Cerebellar cortex (tissue), 1 donor: ENCODE measurements at regions not wholly inside any gene's neighbourhood (a gene's known extent, or its start where the extent isn't known, plus 50 kb on each side); places are given as distances from the start of the nearest gene placed in this dataset.

Experiments used
- DNase-seq: peaks from one replicate; pipeline ENCODE4 v3.0.0-alpha.2; 2015; ENCODE audit warnings: low spot score

DNA sequence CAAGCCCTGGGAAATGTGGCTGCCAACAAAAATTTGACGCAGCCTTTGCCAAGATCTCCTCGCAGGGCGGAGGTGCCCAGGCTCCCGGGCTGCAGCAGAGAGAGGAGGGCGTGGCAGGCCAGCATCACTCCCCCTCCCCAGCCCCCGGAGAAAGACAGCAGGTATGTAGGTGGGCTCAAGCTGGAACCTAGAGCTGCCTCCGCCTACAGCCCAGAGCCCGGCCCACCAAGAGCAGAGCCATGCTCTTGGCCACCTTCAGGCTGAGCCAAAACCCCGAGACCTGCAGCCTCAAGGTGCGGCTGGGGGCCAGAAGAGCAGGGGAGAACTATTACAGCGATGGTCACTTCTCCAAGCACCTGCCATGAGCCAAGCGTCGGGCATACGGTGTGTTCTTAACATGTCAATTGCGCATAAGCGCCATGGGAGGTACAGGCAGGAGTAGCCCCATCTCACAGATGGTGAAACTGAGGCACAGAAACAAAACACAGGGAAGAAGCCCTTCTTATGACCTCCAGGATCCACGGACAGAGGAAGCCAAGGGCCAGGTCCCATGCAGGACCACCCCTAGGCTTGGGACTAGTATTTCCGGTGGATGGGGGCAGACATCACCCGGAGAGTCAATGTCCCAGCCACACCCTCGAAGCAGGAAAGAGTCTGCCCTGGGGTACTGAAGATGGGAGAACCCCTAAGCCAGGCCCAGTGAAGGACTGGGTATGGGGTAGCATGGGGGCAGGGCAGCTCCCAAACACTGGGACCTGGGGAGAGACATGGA, 109.0 kb downstream of the NCOR2 start:
- no peak for DNase-seq

GRCh38 chr12:124457287-124458219, 109.9 kb downstream of the NCOR2 start:
- DNase-seq: peak; percentile 43

DNA sequence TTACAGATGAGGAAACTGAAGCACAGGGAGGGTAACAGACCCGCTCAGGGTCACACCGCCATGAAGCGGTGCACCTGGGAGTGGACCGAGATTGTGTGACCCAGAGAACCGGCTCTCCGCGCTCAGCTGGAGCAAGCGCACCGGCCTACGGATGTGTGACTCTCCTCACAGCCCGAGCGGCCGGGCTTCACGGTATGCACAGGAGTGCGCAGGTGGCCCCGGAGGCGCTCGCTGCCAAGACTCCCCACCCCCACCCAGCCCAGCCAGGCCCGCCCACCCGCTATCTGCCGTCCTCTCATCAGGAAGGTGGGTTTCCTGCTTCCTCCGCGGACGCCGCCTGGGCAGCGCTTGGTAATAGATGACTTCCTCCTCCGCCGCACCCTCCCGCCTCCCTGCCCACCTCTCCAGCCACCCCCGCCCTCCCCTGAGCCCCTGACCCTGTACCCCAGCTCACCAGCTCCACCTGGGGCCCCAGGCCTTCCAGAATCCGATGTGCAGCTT, 110.7 kb downstream of the NCOR2 start:
- no peak for DNase-seq

DNA sequence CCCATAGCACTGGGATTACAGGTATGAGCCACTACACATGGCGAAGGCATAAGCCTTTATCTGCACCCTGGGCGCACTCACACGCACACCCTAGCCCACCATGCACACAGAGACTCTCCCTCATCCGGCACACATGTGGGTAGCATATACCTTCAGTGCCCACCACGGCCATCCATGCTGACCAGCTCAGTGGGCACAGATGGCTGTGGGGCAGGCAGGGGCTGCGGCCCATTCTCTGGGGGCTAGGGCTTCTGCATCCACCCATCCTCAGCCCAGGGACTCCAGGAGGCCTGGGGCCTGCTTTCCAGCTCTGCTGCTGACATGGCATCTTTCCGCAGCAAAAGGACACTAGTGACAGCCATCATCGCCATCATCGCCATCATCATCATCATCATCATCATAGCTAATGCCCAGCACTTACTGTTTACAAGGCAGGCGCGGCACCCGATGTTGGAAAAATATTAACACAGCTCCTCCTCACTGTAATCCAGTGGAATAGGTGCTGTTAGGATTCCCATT, 111.2 kb downstream of the NCOR2 start:
- no peak for DNase-seq

DNA sequence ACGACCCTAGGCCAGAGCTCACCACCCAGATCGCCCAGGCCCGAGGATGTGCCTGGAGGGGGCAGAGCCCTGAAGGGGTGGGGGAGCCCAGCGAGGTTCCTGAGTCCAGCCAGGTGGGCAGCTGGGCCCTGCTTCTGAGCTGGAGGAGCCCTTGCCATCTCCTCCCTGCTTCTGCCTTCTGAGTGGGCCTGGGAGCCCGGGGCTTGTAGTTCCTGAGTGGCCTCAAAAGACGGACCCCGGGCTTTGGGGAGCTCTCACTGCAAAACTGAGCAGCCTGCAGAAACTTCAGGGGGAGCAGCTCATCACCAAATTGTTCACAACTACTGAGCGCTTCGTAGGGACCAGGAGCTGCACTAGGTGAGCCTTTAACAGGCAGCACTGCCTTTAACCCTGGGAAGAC, 112.1 kb downstream of the NCOR2 start:
- DNase-seq: no peak

DNA sequence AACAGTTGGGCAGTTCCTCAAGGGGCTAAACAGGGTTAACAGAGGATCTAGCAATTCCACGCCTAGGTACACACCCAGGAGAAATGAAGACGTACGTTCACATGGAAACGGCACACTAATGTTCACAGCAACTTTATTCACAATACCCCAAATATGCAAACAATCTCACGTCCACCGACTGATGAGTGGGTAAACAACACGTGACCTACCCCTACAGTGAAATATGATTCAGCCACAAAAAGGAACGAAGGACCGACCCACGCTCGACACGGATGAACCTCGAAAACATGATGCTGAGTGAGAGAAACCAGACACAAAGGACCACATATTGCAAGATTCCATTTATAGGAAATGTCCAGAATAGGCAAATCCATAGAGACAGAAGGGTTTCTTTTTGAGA, 112.7 kb downstream of the NCOR2 start:
- DNase-seq: no peak

GRCh38 chr12:124454352-124454725, 113.1 kb downstream of the NCOR2 start:
- DNase-seq: no peak

DNA sequence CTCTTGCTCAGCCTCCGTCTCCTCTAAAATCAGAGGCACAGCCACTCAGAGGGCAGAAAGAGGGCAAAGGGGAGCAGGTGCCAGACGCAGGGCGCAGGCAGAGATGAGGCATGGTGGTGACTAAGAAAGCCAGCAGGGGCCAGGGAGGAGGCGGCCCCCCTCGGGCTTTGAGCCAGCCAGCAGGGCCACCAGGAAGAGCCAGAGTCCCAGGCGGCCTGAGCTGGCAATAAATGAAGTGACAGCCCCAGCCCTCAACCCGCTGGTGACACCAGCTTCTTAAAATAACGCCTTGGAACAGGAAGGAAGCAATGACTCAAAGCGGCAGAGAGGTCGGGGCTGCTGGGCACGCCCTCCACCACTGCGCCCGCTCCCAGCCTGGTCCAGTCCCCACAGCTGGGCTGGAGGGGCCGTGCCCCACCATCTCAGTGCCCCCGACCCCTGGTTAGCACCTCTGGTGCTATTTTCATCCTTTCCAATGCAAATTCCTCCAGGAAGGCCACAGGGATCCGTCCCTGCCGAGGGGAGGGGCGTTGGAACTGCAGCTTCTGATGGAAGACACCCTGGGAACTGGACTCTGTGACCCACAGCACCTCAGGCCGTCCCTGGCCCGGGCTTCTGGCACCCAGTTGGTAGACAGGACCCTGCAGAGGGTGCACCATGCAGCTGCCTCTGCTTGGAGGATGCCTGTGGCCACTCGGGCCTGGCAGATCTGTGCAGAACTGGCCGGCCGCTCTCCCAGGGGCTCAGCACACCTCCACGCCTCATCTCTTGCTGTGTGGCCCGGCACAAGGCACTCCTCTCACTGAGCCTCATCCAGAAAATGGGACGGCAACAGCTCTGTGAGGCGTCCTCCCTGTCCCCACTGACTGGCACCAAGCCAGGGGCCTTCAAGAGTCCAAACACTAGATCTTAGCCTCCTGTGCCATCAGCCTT, 113.7 kb downstream of the NCOR2 start:
- peak; percentile 51 for DNase-seq

- DNase-seq: no peak
Observed at GRCh38 chr12:124452576-124453331, 114.7 kb downstream of the NCOR2 start.

- no peak for DNase-seq
Observed at GRCh38 chr12:124451637-124452243, 115.7 kb downstream of the NCOR2 start.

GRCh38 chr12:124451016-124451415, 116.4 kb downstream of the NCOR2 start:
- DNase-seq: no peak

- no peak for DNase-seq
Observed at GRCh38 chr12:124450376-124450750, 117.0 kb downstream of the NCOR2 start.

DNA sequence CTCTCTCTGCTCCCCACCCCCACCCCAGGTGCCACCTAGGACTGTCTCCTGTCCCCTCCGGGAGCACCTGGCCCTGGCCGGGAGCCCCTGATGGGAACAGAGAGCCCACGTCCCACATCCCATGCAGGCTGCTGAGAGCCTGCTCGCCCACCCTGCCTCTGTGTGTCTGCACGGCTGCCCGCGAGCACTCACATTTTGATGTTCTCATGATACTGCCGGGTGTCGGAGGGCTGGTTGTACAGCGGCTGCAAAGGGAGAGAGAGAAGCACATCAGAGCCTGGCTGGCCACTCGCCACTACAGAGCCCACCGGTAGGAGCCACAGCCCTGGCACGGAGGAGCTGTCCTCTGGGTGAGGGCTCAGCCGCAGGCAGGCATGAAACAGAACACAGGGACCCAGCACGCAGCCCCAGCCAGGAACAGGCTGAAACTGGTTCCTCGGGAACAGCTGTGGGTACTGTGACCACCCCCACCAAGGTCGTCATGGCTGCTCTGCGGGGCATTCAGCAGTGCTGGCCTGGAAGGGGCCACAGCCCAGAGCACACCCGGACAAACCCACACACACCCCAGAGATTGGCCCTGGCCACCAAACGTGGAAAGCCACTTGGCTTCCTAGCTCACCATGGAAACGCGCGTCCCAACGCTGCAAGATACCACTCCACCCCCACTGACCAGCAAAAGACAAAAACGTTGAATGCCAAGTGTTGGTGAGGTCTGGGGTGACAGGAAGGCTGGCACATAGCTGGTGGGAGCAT, 117.6 kb downstream of the NCOR2 start:
- DNase-seq: no peak

DNA sequence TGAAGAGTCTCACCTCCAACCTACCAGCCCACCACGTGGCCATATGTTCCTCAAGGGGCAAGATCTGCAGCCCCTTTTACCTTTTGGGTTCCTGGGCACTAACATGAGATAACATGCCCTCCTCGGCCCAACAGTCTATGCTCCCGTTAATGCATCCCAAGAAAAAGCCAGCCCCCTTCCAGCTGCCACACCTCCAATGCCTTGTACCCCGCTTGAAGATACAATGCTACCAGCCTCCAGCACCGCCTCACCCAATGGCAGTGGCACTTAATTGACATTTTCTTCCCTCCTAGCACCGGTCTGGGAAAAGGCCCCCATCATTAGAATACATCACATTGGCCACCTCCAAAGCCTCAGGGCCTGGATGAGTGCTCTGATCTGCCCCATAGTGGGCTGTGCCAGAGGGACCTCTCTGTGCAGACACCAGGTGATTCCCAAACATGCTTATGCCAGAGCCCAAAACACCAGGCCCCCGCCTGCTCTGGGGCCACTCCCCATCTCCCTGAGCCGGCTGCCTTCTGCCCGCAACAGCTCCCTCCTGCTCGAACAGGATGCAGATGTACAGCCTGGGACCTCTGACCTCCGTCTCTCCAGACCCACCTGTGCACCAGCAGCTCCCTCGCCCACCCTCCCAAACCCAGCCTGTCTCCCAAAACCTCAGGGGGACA, 118.3 kb downstream of the NCOR2 start:
- no peak for DNase-seq

- DNase-seq: no peak
Observed at GRCh38 chr12:124448241-124448954, 119.0 kb downstream of the NCOR2 start.

GRCh38 chr12:124446364-124446763, 121.0 kb downstream of the NCOR2 start:
- no peak for DNase-seq

DNA sequence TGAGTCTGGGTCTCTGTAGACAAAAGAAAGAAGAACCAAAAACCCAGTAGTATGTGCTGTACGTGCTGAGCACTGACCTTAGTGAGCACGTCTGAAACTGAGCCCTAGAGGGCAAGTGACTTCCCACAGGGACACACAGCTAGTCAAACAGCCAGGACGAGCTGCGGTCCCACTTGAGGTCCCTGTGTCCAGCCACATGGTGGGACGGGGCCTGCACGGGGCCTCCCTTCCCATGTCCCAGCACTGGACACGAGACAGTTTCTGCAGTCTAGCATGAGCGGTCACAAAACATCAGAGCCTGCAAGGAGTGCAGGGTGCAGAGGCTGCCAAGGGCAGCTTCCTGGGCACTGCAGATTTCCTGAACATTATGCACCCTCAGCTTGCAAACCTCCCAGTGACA, 121.6 kb downstream of the NCOR2 start:
- no peak for DNase-seq

- DNase-seq: no peak
Observed at GRCh38 chr12:124445121-124445718, 122.2 kb downstream of the NCOR2 start.
